H1 (cell line): ENCODE measurements at regions not wholly inside any gene's neighbourhood (a gene's known extent, or its start where the extent isn't known, plus 50 kb on each side); places are given as distances from the start of the nearest gene placed in this dataset.

Experiments
- CTCF ChIA-PET: fragments of 300-600 bp; sonication (Branson Sonifier 250); formaldehyde crosslinking; loops from one replicate; lab custom pipeline; 2021; ENCODE audit not compliant: partially characterized antibody; lab: Charles Lee
- POLR2A ChIA-PET: fragments of 300-600 bp; sonication (Branson Sonifier 250); formaldehyde crosslinking; loops from one replicate; lab custom pipeline; 2021; ENCODE audit warnings: inconsistent platforms; ENCODE audit not compliant: partially characterized antibody; lab: Charles Lee
- DNase-seq, 2 experiments: peaks; one replicate each; pipeline versions ENCODE4 v3.0.0 to v3.0.0-alpha.2; 2010 to 2022; ENCODE audit warnings: low spot score in 2 of 2, low read depth in 1 of 2, mixed read lengths in 1 of 2
- FAIRE-seq: peaks from 2 replicates; lab custom pipeline; 2011; peaks lifted over from hg19 to GRCh38; lab: Jason Lieb, UNC
- H2AFZ ChIP-seq: 2 replicates; pipeline ENCODE4 v1.8.1; 2012; ENCODE audit warnings: low read length, inconsistent platforms
- H2AK5ac ChIP-seq: 2 replicates; pipeline ENCODE4 v1.6.1; 2013; ENCODE audit warnings: low read depth, low read length
- H2BK120ac ChIP-seq: replicated peaks from 2 replicates; pipeline ENCODE3; 2013; ENCODE audit warnings: low read depth, low read length, inconsistent platforms
- H2BK12ac ChIP-seq: 2 replicates; pipeline ENCODE4 v1.6.1; 2013; ENCODE audit warnings: low read depth, low read length
- H2BK15ac ChIP-seq: 2 replicates; pipeline ENCODE4 v1.6.1; 2013; ENCODE audit warnings: low read length
- H2BK20ac ChIP-seq: 2 replicates; pipeline ENCODE4 v1.6.1; 2013; ENCODE audit warnings: low read length
- H2BK5ac ChIP-seq: 2 replicates; pipeline ENCODE4 v1.6.1; 2013; ENCODE audit warnings: low read depth, low read length
- H3K14ac ChIP-seq: 2 replicates; pipeline ENCODE4 v1.6.1; 2013; ENCODE audit warnings: inconsistent platforms; ENCODE audit not compliant: insufficient read length
- H3K18ac ChIP-seq: 2 replicates; pipeline ENCODE4 v1.6.1; 2013; ENCODE audit warnings: low read length; ENCODE audit errors: extremely low read depth
- H3K23ac ChIP-seq: 2 replicates; pipeline ENCODE4 v1.6.1; 2013; ENCODE audit warnings: inconsistent platforms; ENCODE audit not compliant: insufficient read length
- H3K23me2 ChIP-seq: 2 replicates; pipeline ENCODE4 v1.6.1; 2013; ENCODE audit warnings: low read depth, low read length
- H3K27ac ChIP-seq: 2 replicates; pipeline ENCODE4 v1.6.1; 2011; ENCODE audit warnings: low read depth, low read length, inconsistent platforms
- H3K27me3 ChIP-seq, 4 experiments: replicated peaks in 1 of 4; 1 replicate in 1 of 4; 2 replicates in 3 of 4; pipeline versions ENCODE4 v1.6.1 to v1.8.1; 2011 to 2013; ENCODE audit warnings: low read length in 3 of 4, mild to moderate bottlenecking in 3 of 4, inconsistent platforms in 2 of 4, mixed read lengths in 2 of 4, moderate library complexity in 1 of 4; ENCODE audit not compliant: control insufficient read depth in 3 of 4, insufficient read depth in 3 of 4; ENCODE audit errors: extremely low read depth in 1 of 4
- H3K36me3 ChIP-seq, 4 experiments: 2 replicates each; pipeline versions ENCODE4 v1.6.1 to v1.8.1; 2011 to 2013; ENCODE audit warnings: mild to moderate bottlenecking in 4 of 4, low read length in 3 of 4, moderate library complexity in 2 of 4, control low read depth in 1 of 4, inconsistent platforms in 1 of 4; ENCODE audit not compliant: insufficient read depth in 4 of 4, control insufficient read depth in 2 of 4
- H3K4ac ChIP-seq: replicated peaks from 2 replicates; pipeline ENCODE3; 2013; ENCODE audit warnings: low read length, low read depth, mixed read lengths, inconsistent platforms; ENCODE audit not compliant: insufficient read length
- H3K4me1 ChIP-seq, 4 experiments: replicated peaks in 1 of 4; 1 replicate in 1 of 4; 2 replicates in 3 of 4; pipeline versions ENCODE4 v1.6.1 to v1.8.1; 2011 to 2013; ENCODE audit warnings: low read length in 3 of 4, inconsistent platforms in 2 of 4, mixed read lengths in 1 of 4; ENCODE audit not compliant: insufficient read depth in 4 of 4, control insufficient read depth in 3 of 4
- H3K4me2 ChIP-seq, 2 experiments: 2 replicates each; pipeline versions ENCODE4 v1.6.1 to v1.8.1; 2011 to 2013; ENCODE audit warnings: low read depth in 2 of 2, low read length in 2 of 2, control low read depth in 1 of 2, inconsistent platforms in 1 of 2, mild to moderate bottlenecking in 1 of 2; ENCODE audit not compliant: insufficient read depth in 1 of 2
- H3K4me3 ChIP-seq, 4 experiments: fragments of 200-600, 300-600 bp in 1 of 4; sonication (generic), shearing (Covaris generic), sonication (Bioruptor Twin) in 1 of 4; 2 replicates each; pipeline versions ENCODE4 v1.5.1 to v1.8.1; 2011 to 2016; ENCODE audit warnings: low read length in 4 of 4, low read depth in 3 of 4, control low read depth in 2 of 4, inconsistent platforms in 2 of 4, mild to moderate bottlenecking in 2 of 4, mixed read lengths in 1 of 4, moderate library complexity in 1 of 4; ENCODE audit not compliant: insufficient read depth in 2 of 4; ENCODE audit errors: extremely low read depth in 1 of 4
- H3K56ac ChIP-seq: replicated peaks from 2 replicates; pipeline ENCODE3; 2013; ENCODE audit warnings: low read depth, mild to moderate bottlenecking, mixed read lengths, low read length, inconsistent platforms; ENCODE audit not compliant: insufficient read length
- H3K79me1 ChIP-seq: 2 replicates; pipeline ENCODE4 v1.6.1; 2013; ENCODE audit warnings: low read depth, low read length, control low read depth
- H3K79me2 ChIP-seq, 2 experiments: 2 replicates each; pipeline versions ENCODE4 v1.6.1 to v1.8.1; 2012 to 2013; ENCODE audit warnings: low read length in 2 of 2, mild to moderate bottlenecking in 2 of 2, inconsistent platforms in 1 of 2; ENCODE audit not compliant: insufficient read depth in 2 of 2, control insufficient read depth in 1 of 2
- H3K9ac ChIP-seq, 4 experiments: replicated peaks in 1 of 4; 1 replicate in 1 of 4; 2 replicates in 3 of 4; pipeline versions ENCODE4 v1.6.1 to v1.8.1; 2011 to 2013; ENCODE audit warnings: low read depth in 3 of 4, low read length in 3 of 4, control low read depth in 2 of 4, mild to moderate bottlenecking in 2 of 4, moderate library complexity in 2 of 4, inconsistent platforms in 1 of 4; ENCODE audit errors: extremely low read depth in 1 of 4
- H3K9me3 ChIP-seq, 2 experiments: 2 replicates each; pipeline versions ENCODE4 v1.6.1 to v1.8.1; 2012 to 2013; ENCODE audit warnings: mild to moderate bottlenecking in 2 of 2, moderate library complexity in 2 of 2, control low read depth in 1 of 2, inconsistent platforms in 1 of 2, low read depth in 1 of 2, low read length in 1 of 2, mixed read lengths in 1 of 2; ENCODE audit not compliant: insufficient read depth in 2 of 2
- H4K20me1 ChIP-seq, 2 experiments: replicated peaks in 1 of 2; 2 replicates each; pipeline versions ENCODE3 to v1.8.1; 2011 to 2013; ENCODE audit warnings: inconsistent platforms in 2 of 2, low read length in 2 of 2, mild to moderate bottlenecking in 1 of 2; ENCODE audit not compliant: insufficient read depth in 2 of 2, control insufficient read depth in 1 of 2
- H4K5ac ChIP-seq: 2 replicates; pipeline ENCODE4 v1.6.1; 2013; ENCODE audit warnings: low read length, low read depth, mixed read lengths, inconsistent platforms; ENCODE audit not compliant: insufficient read length
- H4K8ac ChIP-seq: 2 replicates; pipeline ENCODE4 v1.8.0; 2013; ENCODE audit warnings: mild to moderate bottlenecking, moderate library complexity, low read length, inconsistent platforms; ENCODE audit not compliant: insufficient read depth; ENCODE audit errors: extremely low read depth
- H4K91ac ChIP-seq: replicated peaks from 2 replicates; pipeline ENCODE3; 2013; ENCODE audit warnings: low read length, mixed read lengths, inconsistent platforms; ENCODE audit not compliant: insufficient read length
- BCL11A ChIP-seq, 2 experiments: IDR thresholded peaks; one replicate each; pipeline ENCODE4 v1.6.1; 2011; ENCODE audit warnings: low read depth in 2 of 2, low read length in 2 of 2, mild to moderate bottlenecking in 2 of 2
- CEBPB ChIP-seq: IDR thresholded peaks from 2 replicates; pipeline ENCODE4 v1.6.1; 2012; ENCODE audit warnings: low read depth, low read length
- CTCF ChIP-seq, 3 experiments: IDR thresholded peaks; 1 replicate in 2 of 3; 2 replicates in 1 of 3; pipeline versions ENCODE4 v1.5.1 to v1.6.1; 2011; ENCODE audit warnings: low read length in 3 of 3, mild to moderate bottlenecking in 3 of 3, inconsistent platforms in 2 of 3, low read depth in 1 of 3, moderate library complexity in 1 of 3; ENCODE audit not compliant: insufficient read depth in 1 of 3; ENCODE audit errors: control extremely low read depth in 1 of 3
- FOSL1 ChIP-seq: IDR thresholded peaks from 2 replicates; pipeline ENCODE4 v1.6.1; 2011; ENCODE audit warnings: mild to moderate bottlenecking, low read depth, low read length, moderate library complexity; ENCODE audit not compliant: insufficient read depth
- GABPA ChIP-seq: IDR thresholded peaks from 2 replicates; pipeline ENCODE4 v1.6.1; 2011; ENCODE audit warnings: mild to moderate bottlenecking, low read length, moderate library complexity, borderline replicate concordance; ENCODE audit not compliant: insufficient read depth
- HDAC2 ChIP-seq, 2 experiments: fragments of 300-600 bp in 1 of 2; sonication (generic) in 1 of 2; IDR thresholded peaks; 2 replicates each; pipeline ENCODE4 v1.6.1; 2011 to 2012; ENCODE audit warnings: low read depth in 2 of 2, low read length in 2 of 2, mild to moderate bottlenecking in 2 of 2, moderate library complexity in 2 of 2, borderline replicate concordance in 1 of 2, inconsistent platforms in 1 of 2
- JUN ChIP-seq: IDR thresholded peaks from 2 replicates; pipeline ENCODE4 v1.6.1; 2011; ENCODE audit warnings: low read depth, mild to moderate bottlenecking, improper control_type of control experiment, low read length
- KDM1A ChIP-seq: fragments of 200-600, 300-600 bp; sonication (generic); IDR thresholded peaks from 2 replicates; pipeline ENCODE4 v1.7.1; 2016; ENCODE audit warnings: mild to moderate bottlenecking, low read length, borderline replicate concordance
- TCF12 ChIP-seq: IDR thresholded peaks from 2 replicates; pipeline ENCODE4 v1.6.1; 2011; ENCODE audit warnings: low read depth, mild to moderate bottlenecking, low read length
- WGBS, 2 experiments: shearing (Covaris generic) in 1 of 2; methylation state at CpG; one replicate each; pipeline versions ENCODE4 v1.1.6 to v1.1.7; 2013 to 2015; ENCODE audit warnings: low lambda C conversion rate in 2 of 2, mixed read lengths in 2 of 2, inconsistent platforms in 1 of 2, low coverage in 1 of 2, missing lambda C conversion rate in 1 of 2; ENCODE audit not compliant: insufficient replicate concordance in 2 of 2, insufficient coverage in 1 of 2, insufficient read length in 1 of 2; ENCODE audit errors: extremely low coverage in 1 of 2, missing lambda C conversion rate in 1 of 2; 5-methylcytosine and 5-hydroxymethylcytosine counted together
- TF ChIP-seq, protein P1 (sequence below): IDR thresholded peaks from 2 replicates; pipeline ENCODE4 v1.6.1; 2012; ENCODE audit warnings: inconsistent platforms
- TF ChIP-seq, protein P2 (sequence below): IDR thresholded peaks from 2 replicates; pipeline ENCODE4 v1.6.1; 2011; ENCODE audit warnings: low read depth, mild to moderate bottlenecking, low read length; ENCODE audit not compliant: insufficient read depth

GRCh38 chr1:185608177-185608576, 126.0 kb upstream of the HMCN1 start:
- 86% methylated on average over 5 of the region's 5 CpGs; no CpG with 5 or more reads in 1 of the 2 experiments for WGBS, 2 experiments
- no peak overlapping the region for H3K56ac ChIP-seq
- no peak overlapping the region for H3K27ac ChIP-seq
- no peak overlapping the region for H3K4me3 ChIP-seq
- no peaks in the 10 kb centered on the region for H3K79me1 ChIP-seq
- H4K20me1 ChIP-seq = no peaks in the 10 kb centered on the region
- H3K4ac ChIP-seq = no peak overlapping the region
- no peak overlapping the region for H2BK5ac ChIP-seq
- no peaks in the 10 kb centered on the region for H3K27me3 ChIP-seq
- no peak overlapping the region for H2BK15ac ChIP-seq
- H3K79me2 ChIP-seq = no peaks in the 10 kb centered on the region
- no peak overlapping the region for H3K9ac ChIP-seq
- no peak overlapping the region for H2BK20ac ChIP-seq
- no peak overlapping the region for H4K5ac ChIP-seq
- no peak for FAIRE-seq
- H3K14ac ChIP-seq = no peak overlapping the region
- H2AFZ ChIP-seq = no peak overlapping the region
- H3K4me2 ChIP-seq = no peak overlapping the region
- DNase-seq = no peak
- H4K8ac ChIP-seq = no peak overlapping the region
- no peak overlapping the region for H2BK12ac ChIP-seq
- H3K9me3 ChIP-seq = no peaks in the 10 kb centered on the region
- H3K18ac ChIP-seq = no peak overlapping the region
- no peak overlapping the region for H2AK5ac ChIP-seq
- no peak overlapping the region for H2BK120ac ChIP-seq
- H3K23ac ChIP-seq = no peak overlapping the region
- no peaks in the 10 kb centered on the region for H3K4me1 ChIP-seq
- H4K91ac ChIP-seq = no peak overlapping the region
- no peaks in the 10 kb centered on the region for H3K36me3 ChIP-seq
- no peaks in the 10 kb centered on the region for H3K23me2 ChIP-seq
- POLR2A ChIA-PET = no interaction called here
- CTCF ChIA-PET = interaction anchor here (0.9 to 2.8 kb wide), 4 partner anchors 10 to 73 kb away, joined by 3 to 13 read pairs (median 3); no protein-coding TSS in a partner anchor
- TF ChIP-seq CTCF (IDR thresholded peaks at IDR 0.05; ENCODE audit: control extremely low read depth in 1 of 3, insufficient read depth in 1 of 3, low read depth in 1 of 3, low read length in 3 of 3) = no peak
- TF ChIP-seq BCL11A (IDR thresholded peaks at IDR 0.05; ENCODE audit: low read depth in 2 of 2, low read length in 2 of 2) = no peak
- TF ChIP-seq GABPA = no peak
- TF ChIP-seq CEBPB = no peak
- no peak for TF ChIP-seq KDM1A
- TF ChIP-seq, protein P1, sequence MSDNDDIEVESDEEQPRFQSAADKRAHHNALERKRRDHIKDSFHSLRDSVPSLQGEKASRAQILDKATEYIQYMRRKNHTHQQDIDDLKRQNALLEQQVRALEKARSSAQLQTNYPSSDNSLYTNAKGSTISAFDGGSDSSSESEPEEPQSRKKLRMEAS = no peak
- TF ChIP-seq, protein P2, sequence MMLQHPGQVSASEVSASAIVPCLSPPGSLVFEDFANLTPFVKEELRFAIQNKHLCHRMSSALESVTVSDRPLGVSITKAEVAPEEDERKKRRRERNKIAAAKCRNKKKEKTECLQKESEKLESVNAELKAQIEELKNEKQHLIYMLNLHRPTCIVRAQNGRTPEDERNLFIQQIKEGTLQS = no peak
- no peak for TF ChIP-seq FOSL1
- no peak for TF ChIP-seq HDAC2 (IDR thresholded peaks at IDR 0.05; ENCODE audit: borderline replicate concordance in 1 of 2, low read depth in 2 of 2, low read length in 2 of 2)
- no peak for TF ChIP-seq TCF12
- no peak for TF ChIP-seq JUN
